GM12878 (cell line): ENCODE measurements at regions not wholly inside any gene's neighbourhood (a gene's known extent, or its start where the extent isn't known, plus 50 kb on each side); places are given as distances from the start of the nearest gene placed in this dataset.

Source experiments
- ATAC-seq: fragments of 200-7000 bp; cut with Tn5 transposase; 3 replicates; pipeline ENCODE4 v1.9.1; 2020; ENCODE audit warnings: mild to moderate bottlenecking, moderate library complexity
- BruUV-seq: library from RNA; stranded (reverse); fragments of 400-500 nt; replicated peaks from 2 replicates; lab custom pipeline; 2021; lab: Mats Ljungman, UMichigan
- CTCF ChIA-PET: fragments of 300-600 bp; sonication (Branson Sonifier 250); formaldehyde crosslinking; extraction: SDS; loops from one replicate; lab custom pipeline; 2021; ENCODE audit warnings: inconsistent platforms; lab: Yijun Ruan, JAX
- POLR2A ChIA-PET: fragments of 350-600 bp; formaldehyde crosslinking; extraction: SDS; loops from one replicate; lab custom pipeline; 2021; ENCODE audit warnings: inconsistent platforms; lab: Charles Lee
- RAD21 ChIA-PET: fragments of 300-600 bp; sonication (Branson Sonifier 250); formaldehyde crosslinking; loops from one replicate; lab custom pipeline; 2023; ENCODE audit warnings: antibody characterized with exemption; ENCODE audit not compliant: unreplicated experiment; lab: Charles Lee
- SMC1A ChIA-PET: fragments of 300-600 bp; sonication (Branson Sonifier 250); formaldehyde crosslinking; loops from one replicate; lab custom pipeline; 2023; ENCODE audit not compliant: unreplicated experiment, uncharacterized antibody; lab: Charles Lee
- DNase-seq: peaks from one replicate; pipeline ENCODE4 v3.0.0-alpha.2; 2011; ENCODE audit warnings: low read depth, low spot score
- FAIRE-seq: peaks from 3 replicates; lab custom pipeline; 2011; peaks lifted over from hg19 to GRCh38; lab: Jason Lieb, UNC
- H2AFZ ChIP-seq: 2 replicates; pipeline ENCODE4 v1.6.0; 2011; ENCODE audit warnings: low read depth, low read length, control low read depth; ENCODE audit not compliant: control insufficient read depth
- H3K27ac ChIP-seq: 2 replicates; pipeline ENCODE4 v1.5.1; 2011; ENCODE audit warnings: control low read depth; ENCODE audit not compliant: control insufficient read depth, insufficient read depth
- H3K27me3 ChIP-seq, 2 experiments: replicated peaks in 1 of 2; 2 replicates each; pipeline versions ENCODE4 v1.6.0 to v1.6.1; 2011; ENCODE audit warnings: low read length in 1 of 2; ENCODE audit not compliant: control insufficient read depth in 2 of 2, insufficient read depth in 2 of 2
- H3K36me3 ChIP-seq, 2 experiments: 2 replicates each; pipeline ENCODE4 v1.5.1; 2011; ENCODE audit warnings: low read length in 1 of 2; ENCODE audit not compliant: control insufficient read depth in 2 of 2, insufficient read depth in 2 of 2
- H3K4me1 ChIP-seq: 2 replicates; pipeline ENCODE4 v1.6.1; 2011; ENCODE audit warnings: mild to moderate bottlenecking, low read length, moderate library complexity, mixed read lengths; ENCODE audit not compliant: control insufficient read depth, insufficient read depth
- H3K4me2 ChIP-seq: 2 replicates; pipeline ENCODE4 v1.6.0; 2011; ENCODE audit warnings: control low read depth; ENCODE audit not compliant: control insufficient read depth, insufficient read depth
- H3K4me3 ChIP-seq: fragments of 200-600 bp; sonication (generic); 2 replicates; pipeline ENCODE4 v1.5.1; 2016
- H3K79me2 ChIP-seq: 2 replicates; pipeline ENCODE4 v1.6.0; 2011; ENCODE audit warnings: low read length; ENCODE audit not compliant: control insufficient read depth, insufficient read depth
- H3K9ac ChIP-seq: 2 replicates; pipeline ENCODE4 v1.8.0; 2011; ENCODE audit warnings: low read length, control low read depth, mixed read lengths; ENCODE audit not compliant: control insufficient read depth, insufficient read depth
- H3K9me3 ChIP-seq: replicated peaks from 3 replicates; pipeline ENCODE4 v1.5.1; 2011; ENCODE audit warnings: mild to moderate bottlenecking, low read length; ENCODE audit not compliant: control insufficient read depth, insufficient read depth
- H4K20me1 ChIP-seq: 2 replicates; pipeline ENCODE4 v1.6.0; 2011; ENCODE audit not compliant: control insufficient read depth, insufficient read depth
- CTCF ChIP-seq, 3 experiments: IDR thresholded peaks in 2 of 3; conservative IDR thresholded peaks in 1 of 3; 2 replicates each; pipeline ENCODE4 v1.5.1; 2011; ENCODE audit warnings: low read depth in 3 of 3, low read length in 3 of 3, mild to moderate bottlenecking in 3 of 3, control low read depth in 2 of 3, moderate library complexity in 2 of 3, inconsistent platforms in 1 of 3, mixed read lengths in 1 of 3; ENCODE audit not compliant: control insufficient read depth in 2 of 3, insufficient read depth in 1 of 3; ENCODE audit errors: extremely low read depth in 1 of 3
- EP300 ChIP-seq, 2 experiments: fragments of 150-350 bp in 1 of 2; IDR thresholded peaks; 2 replicates each; pipeline ENCODE4 v1.6.1; 2011 to 2012; ENCODE audit warnings: low read depth in 2 of 2, low read length in 2 of 2, borderline replicate concordance in 1 of 2, improper control_type of control experiment in 1 of 2, inconsistent platforms in 1 of 2; ENCODE audit not compliant: control insufficient read depth in 1 of 2
- HSF1 ChIP-seq: fragments of 150-350 bp; IDR thresholded peaks from 2 replicates; pipeline ENCODE4 v1.6.1; 2014; ENCODE audit warnings: mild to moderate bottlenecking, low read depth, low read length
- IRF4 ChIP-seq: IDR thresholded peaks from 2 replicates; pipeline ENCODE4 v1.6.1; 2011; ENCODE audit warnings: low read depth, low read length
- KAT2A ChIP-seq: conservative IDR thresholded peaks from 2 replicates; pipeline ENCODE4 v1.6.1; 2011; ENCODE audit warnings: low read depth, low read length; ENCODE audit not compliant: control insufficient read depth
- NBN ChIP-seq: fragments of 450-650 bp; IDR thresholded peaks from 2 replicates; pipeline ENCODE4 v1.6.1; 2016
- NRF1 ChIP-seq: conservative IDR thresholded peaks from 2 replicates; pipeline ENCODE4 v1.6.1; 2011; ENCODE audit warnings: mild to moderate bottlenecking, low read depth, low read length, improper control_type of control experiment
- PML ChIP-seq: IDR thresholded peaks from 2 replicates; pipeline ENCODE4 v1.6.1; 2012; ENCODE audit warnings: low read length, inconsistent platforms
- RUNX3 ChIP-seq: IDR thresholded peaks from 2 replicates; pipeline ENCODE4 v1.6.1; 2012; ENCODE audit warnings: low read length, inconsistent platforms
- SKIL ChIP-seq: fragments of 450-650 bp; IDR thresholded peaks from 2 replicates; pipeline ENCODE4 v1.6.1; 2017; ENCODE audit warnings: mild to moderate bottlenecking, low read depth, inconsistent platforms; ENCODE audit not compliant: poor library complexity, severe bottlenecking
- YY1 ChIP-seq: IDR thresholded peaks from 2 replicates; pipeline ENCODE4 v1.6.1; 2011; ENCODE audit warnings: low read depth, mild to moderate bottlenecking, low read length
- ZBED1 ChIP-seq: IDR thresholded peaks from 2 replicates; pipeline ENCODE4 v1.6.1; 2016; ENCODE audit warnings: borderline replicate concordance
- ZBTB4 ChIP-seq: fragments of 450-650 bp; formaldehyde crosslinking; IDR thresholded peaks from 2 replicates; pipeline ENCODE4 v1.4.0; 2022; ENCODE audit warnings: mild to moderate bottlenecking, moderate library complexity
- ZZZ3 ChIP-seq: IDR thresholded peaks from 2 replicates; pipeline ENCODE4 v1.6.1; 2011; ENCODE audit warnings: low read depth; ENCODE audit not compliant: control insufficient read depth, insufficient read length
- WGBS: methylation state at CpG from one replicate; pipeline ENCODE4 v1.1.6; 2016; ENCODE audit warnings: low lambda C conversion rate; ENCODE audit not compliant: insufficient replicate concordance, insufficient coverage; ENCODE audit errors: missing lambda C conversion rate; 5-methylcytosine and 5-hydroxymethylcytosine counted together
- in situ Hi-C: fragments of 300-500 bp; cut with MboI; formaldehyde crosslinking; loops from 9 replicates; pipeline ENCODE4 v1.14.3; 2018; ENCODE audit warnings: mixed read lengths
- intact Hi-C: fragments of 100-400 bp; cut with micrococcal nuclease; formaldehyde crosslinking; loops from one replicate; pipeline ENCODE4 v1.14.2; 2022; ENCODE audit not compliant: unreplicated experiment

- ATAC-seq (no peak), DNase-seq (no peak), FAIRE-seq (no peak)
- H2AFZ ChIP-seq: no peak overlapping the region
- SMC1A ChIA-PET: no interaction called here
- CTCF ChIA-PET: no interaction called here
- H4K20me1 ChIP-seq: no peaks in the 10 kb centered on the region
- no peaks in the 10 kb centered on the region for H3K9me3 ChIP-seq
- no peak overlapping the region for H3K9ac ChIP-seq
- H3K79me2 ChIP-seq: no peaks in the 10 kb centered on the region
- 17% methylated on average over 1 of the region's 1 CpG for WGBS
- TF ChIP-seq CTCF (IDR thresholded peaks at IDR 0.05 in 2 of 3, conservative IDR thresholded peaks at IDR 0.05 in 1 of 3; ENCODE audit: control insufficient read depth in 2 of 3, extremely low read depth in 1 of 3, insufficient read depth in 1 of 3, low read depth in 3 of 3, low read length in 3 of 3) (no peak), IRF4 (no peak), ZBED1 (no peak), HSF1 (no peak), YY1 (no peak), PML (no peak), KAT2A (no peak), ZZZ3 (no peak), NBN (no peak), RUNX3 (no peak), SKIL (no peak), EP300 (IDR thresholded peaks at IDR 0.05; ENCODE audit: borderline replicate concordance in 1 of 2, control insufficient read depth in 1 of 2, low read depth in 2 of 2, low read length in 2 of 2) (no peak), ZBTB4 (CRISPR knock-in tag) (no peak), NRF1 (no peak)
- no peak overlapping the region for H3K4me3 ChIP-seq
- no peak overlapping the region for H3K27ac ChIP-seq
- in situ Hi-C loops: no loop called here
- intact Hi-C loops: no loop called here
- no peaks in the 10 kb centered on the region for H3K4me1 ChIP-seq
- no peak overlapping the region for H3K4me2 ChIP-seq
- no TSS peak for BruUV-seq
- RAD21 ChIA-PET: no interaction called here
- H3K36me3 ChIP-seq: no peaks in the 10 kb centered on the region
- POLR2A ChIA-PET: no interaction called here
- no peaks in the 10 kb centered on the region for H3K27me3 ChIP-seq
These were observed 150.9 kb downstream of the TTC6 start for GRCh38 chr14:37746140-37746832.
